ENCODE measurements at regions not wholly inside any gene's neighbourhood (a gene's known extent, or its start where the extent isn't known, plus 50 kb on each side); places are given as distances from the start of the nearest gene placed in this dataset.

DNA sequence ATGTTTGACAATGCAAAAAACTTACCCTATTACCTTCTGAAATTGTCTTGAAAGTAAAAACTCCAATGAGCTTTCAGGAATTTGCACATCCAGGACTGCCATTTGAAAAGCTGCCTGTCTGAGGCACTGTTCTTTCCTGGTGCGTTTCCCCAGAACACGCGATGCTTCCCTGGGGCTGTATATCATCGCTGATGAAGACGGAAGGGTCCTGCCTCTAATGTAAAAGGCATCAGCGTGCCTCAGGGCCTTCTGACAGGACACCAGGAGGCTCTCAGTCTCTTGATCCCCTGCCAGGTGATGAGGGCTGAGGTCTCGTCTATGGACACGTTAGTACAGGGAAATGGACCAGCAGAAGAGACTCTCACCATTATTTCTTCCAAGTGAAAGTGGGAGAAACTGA, 296.8 kb downstream of the EFNB2 start:
- ATAC-seq (replicated peaks in 1 of 4): no peak
- no peaks in the 10 kb centered on the region for H3K9me3 Mint-ChIP-seq
- Histone ChIP-seq H3K4me3 (ENCODE audit: control insufficient read depth in 1 of 2, extremely low read depth in 1 of 2, low read length in 1 of 2) (no peak overlapping the region), H3K27ac (ENCODE audit: low read length) (no peak overlapping the region), H3K36me3 (ENCODE audit: control insufficient read depth in 2 of 2, extremely low read depth in 1 of 2, insufficient read depth in 1 of 2, low read length in 1 of 2) (no peaks in the 10 kb centered on the region), H3K4me1 (ENCODE audit: control insufficient read depth in 1 of 2, extremely low read depth in 1 of 2, insufficient read depth in 2 of 2, low read length in 2 of 2) (no peaks in the 10 kb centered on the region), H3K9me3 (no peaks in the 10 kb centered on the region), H3K27me3 (replicated peaks in 1 of 2; ENCODE audit: control insufficient read depth in 2 of 2, extremely low read depth in 1 of 2, insufficient read depth in 2 of 2, low read length in 1 of 2) (no peaks in the 10 kb centered on the region)
- POLR2A ChIA-PET: no interaction called here
- no peak for DNase-seq
- CTCF ChIA-PET: no interaction called here
- 88% methylated on average over 6 of the region's 8 CpGs for WGBS (ENCODE audit: insufficient coverage)
- peaks cover 0 to 6% of the 10 kb centered on the region in 2 donors for H3K27me3 Mint-ChIP-seq
- no peaks in the 10 kb centered on the region for H3K4me1 Mint-ChIP-seq
- no peaks in the 10 kb centered on the region for H3K36me3 Mint-ChIP-seq
- no peak overlapping the region for H3K27ac Mint-ChIP-seq
- H3K4me3 Mint-ChIP-seq: no peak overlapping the region

DNA sequence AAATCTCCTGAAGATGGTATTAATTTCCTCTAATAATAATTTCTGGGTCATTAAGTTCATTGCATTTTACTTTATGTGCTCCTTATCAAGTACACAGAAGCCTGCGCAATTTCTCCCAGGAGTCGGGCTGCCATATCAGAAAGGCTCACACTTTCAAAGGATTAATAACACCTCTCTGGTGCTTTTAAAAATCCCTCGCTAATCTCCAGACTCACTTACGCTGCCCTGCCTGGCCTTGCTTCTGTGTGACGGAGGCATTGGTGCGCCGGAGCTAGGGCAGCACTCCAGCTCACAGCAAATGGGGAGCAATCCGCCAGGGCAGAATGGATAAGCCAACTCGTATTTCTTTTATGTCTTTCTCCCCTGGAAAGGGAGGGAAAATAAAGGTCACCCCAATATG, 300.8 kb downstream of the EFNB2 start:
- ChIA-PET CTCF (no interaction called here), POLR2A (no interaction called here)
- no peaks in the 10 kb centered on the region for H3K36me3 ChIP-seq (ENCODE audit: control insufficient read depth in 2 of 2, extremely low read depth in 1 of 2, insufficient read depth in 1 of 2, low read length in 1 of 2)
- H3K4me1 Mint-ChIP-seq: no peaks in the 10 kb centered on the region
- H3K4me1 ChIP-seq (ENCODE audit: control insufficient read depth in 1 of 2, extremely low read depth in 1 of 2, insufficient read depth in 2 of 2, low read length in 2 of 2): no peaks in the 10 kb centered on the region
- no peaks in the 10 kb centered on the region for H3K27me3 ChIP-seq (replicated peaks in 1 of 2; ENCODE audit: control insufficient read depth in 2 of 2, extremely low read depth in 1 of 2, insufficient read depth in 2 of 2, low read length in 1 of 2)
- no peaks in the 10 kb centered on the region for H3K9me3 ChIP-seq
- no peaks in the 10 kb centered on the region for H3K36me3 Mint-ChIP-seq
- no peak overlapping the region for H3K27ac Mint-ChIP-seq
- ATAC-seq (replicated peaks in 1 of 4) (no peak), DNase-seq (no peak)
- H3K4me3 ChIP-seq (ENCODE audit: control insufficient read depth in 1 of 2, extremely low read depth in 1 of 2, low read length in 1 of 2): no peak overlapping the region
- H3K9me3 Mint-ChIP-seq: peaks cover 0 to 13% (median 6%) of the 10 kb centered on the region in 3 donors
- no peak overlapping the region for H3K27ac ChIP-seq (ENCODE audit: low read length)
- no peak overlapping the region for H3K4me3 Mint-ChIP-seq
- 97% methylated on average over 6 of the region's 9 CpGs for WGBS (ENCODE audit: insufficient coverage)
- H3K27me3 Mint-ChIP-seq: peaks cover 0 to 3% of the 10 kb centered on the region in 2 donors

DNA sequence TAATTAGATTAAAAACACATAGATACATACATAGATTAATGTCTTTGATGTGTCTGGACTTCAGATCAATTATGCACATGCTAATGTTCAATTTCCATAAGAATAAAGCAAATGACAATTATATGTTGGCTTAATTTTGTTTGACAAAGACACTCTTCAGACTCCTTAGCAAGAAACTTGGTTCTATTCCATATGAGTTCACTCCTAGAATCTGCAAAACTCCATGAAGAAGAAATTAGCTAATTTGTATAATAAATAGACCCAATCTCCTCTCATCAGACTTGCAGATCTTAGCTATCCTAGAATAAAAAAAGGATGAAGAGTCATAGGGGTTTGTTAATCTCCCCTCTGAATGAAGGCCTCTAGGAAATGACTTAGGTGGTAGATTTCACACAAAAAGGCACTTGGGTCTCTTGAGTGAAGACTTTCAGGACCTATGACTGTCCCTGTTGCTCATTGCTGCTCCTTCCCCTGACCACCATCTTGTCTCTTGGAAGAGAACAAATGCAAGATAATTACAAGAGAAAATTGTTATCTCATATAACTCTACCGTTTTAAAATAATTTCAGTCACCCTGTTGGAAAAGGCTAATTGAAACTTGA, 302.2 kb downstream of the EFNB2 start:
- ChIA-PET POLR2A (no interaction called here), CTCF (no interaction called here)
- no peak for ATAC-seq (replicated peaks in 1 of 4)
- Mint-ChIP-seq H3K4me3 (no peak overlapping the region), H3K27ac (no peak overlapping the region), H3K27me3 (peaks cover 0 to 3% of the 10 kb centered on the region in 2 donors), H3K4me1 (no peaks in the 10 kb centered on the region), H3K9me3 (peaks cover 0 to 13% (median 6%) of the 10 kb centered on the region in 3 donors), H3K36me3 (no peaks in the 10 kb centered on the region)
- DNase-seq: no peak
- H3K4me1 ChIP-seq (ENCODE audit: control insufficient read depth in 1 of 2, extremely low read depth in 1 of 2, insufficient read depth in 2 of 2, low read length in 2 of 2): no peaks in the 10 kb centered on the region
- WGBS (ENCODE audit: insufficient coverage): no CpG with 5 or more reads among the region's 1 CpG
- no peak overlapping the region for H3K27ac ChIP-seq (ENCODE audit: low read length)
- no peaks in the 10 kb centered on the region for H3K9me3 ChIP-seq
- no peak overlapping the region for H3K4me3 ChIP-seq (ENCODE audit: control insufficient read depth in 1 of 2, extremely low read depth in 1 of 2, low read length in 1 of 2)
- H3K27me3 ChIP-seq (replicated peaks in 1 of 2; ENCODE audit: control insufficient read depth in 2 of 2, extremely low read depth in 1 of 2, insufficient read depth in 2 of 2, low read length in 1 of 2): no peaks in the 10 kb centered on the region
- H3K36me3 ChIP-seq (ENCODE audit: control insufficient read depth in 2 of 2, extremely low read depth in 1 of 2, insufficient read depth in 1 of 2, low read length in 1 of 2): no peaks in the 10 kb centered on the region

DNA sequence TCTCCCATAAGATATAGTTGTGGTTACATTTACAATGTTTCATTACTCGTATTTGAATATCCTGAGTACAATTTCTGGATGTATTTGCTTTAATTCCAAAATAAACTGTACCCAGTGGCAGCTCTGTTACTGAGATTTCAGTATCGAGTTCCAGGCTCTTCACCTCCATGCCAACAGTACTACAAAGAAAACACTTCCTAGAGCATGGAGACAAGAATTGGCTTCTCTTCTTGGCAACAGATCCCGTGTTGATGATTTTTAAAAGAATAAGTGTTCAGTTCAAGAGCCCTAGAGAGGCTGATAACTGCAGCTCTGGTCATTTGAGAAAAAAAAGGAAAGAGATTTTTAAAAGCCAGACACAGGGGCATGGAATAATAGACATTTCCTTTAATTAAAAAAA, 302.8 kb downstream of the EFNB2 start:
- no peak for ATAC-seq (replicated peaks in 1 of 4)
- H3K36me3 ChIP-seq (ENCODE audit: control insufficient read depth in 2 of 2, extremely low read depth in 1 of 2, insufficient read depth in 1 of 2, low read length in 1 of 2): no peaks in the 10 kb centered on the region
- ChIA-PET CTCF (no interaction called here), POLR2A (no interaction called here)
- H3K27ac ChIP-seq (ENCODE audit: low read length): no peak overlapping the region
- no peak for DNase-seq
- H3K9me3 Mint-ChIP-seq: peaks cover 0 to 13% (median 6%) of the 10 kb centered on the region in 3 donors
- H3K27me3 ChIP-seq (replicated peaks in 1 of 2; ENCODE audit: control insufficient read depth in 2 of 2, extremely low read depth in 1 of 2, insufficient read depth in 2 of 2, low read length in 1 of 2): no peaks in the 10 kb centered on the region
- no peaks in the 10 kb centered on the region for H3K4me1 ChIP-seq (ENCODE audit: control insufficient read depth in 1 of 2, extremely low read depth in 1 of 2, insufficient read depth in 2 of 2, low read length in 2 of 2)
- no peak overlapping the region for H3K4me3 Mint-ChIP-seq
- no peaks in the 10 kb centered on the region for H3K9me3 ChIP-seq
- H3K4me1 Mint-ChIP-seq: no peaks in the 10 kb centered on the region
- H3K27me3 Mint-ChIP-seq: no peaks in the 10 kb centered on the region
- no peaks in the 10 kb centered on the region for H3K36me3 Mint-ChIP-seq
- no peak overlapping the region for H3K27ac Mint-ChIP-seq
- no CpG with 5 or more reads among the region's 3 CpGs for WGBS (ENCODE audit: insufficient coverage)
- no peak overlapping the region for H3K4me3 ChIP-seq (ENCODE audit: control insufficient read depth in 1 of 2, extremely low read depth in 1 of 2, low read length in 1 of 2)

DNA sequence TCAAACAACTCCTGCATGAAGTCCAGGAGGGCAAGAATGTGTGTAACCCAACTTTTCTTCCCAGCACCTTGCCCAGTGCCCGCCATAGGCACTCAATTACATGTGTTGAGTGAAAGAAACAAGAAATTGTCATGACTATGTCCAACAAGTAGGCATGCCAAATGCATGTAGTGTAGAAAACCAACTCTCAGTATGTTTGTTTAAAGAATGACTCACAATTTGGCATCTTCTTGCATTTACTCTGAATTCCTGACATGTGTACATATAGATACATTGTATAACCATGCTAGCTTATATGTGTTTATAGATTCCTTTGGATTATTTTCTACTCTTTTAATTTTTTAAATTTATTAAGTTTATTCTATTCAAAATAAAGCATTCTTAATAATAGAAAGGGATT, 305.0 kb downstream of the EFNB2 start:
- Mint-ChIP-seq H3K36me3 (no peaks in the 10 kb centered on the region), H3K27me3 (no peaks in the 10 kb centered on the region), H3K9me3 (peaks cover 0 to 13% (median 6%) of the 10 kb centered on the region in 3 donors), H3K4me1 (no peaks in the 10 kb centered on the region), H3K4me3 (no peak overlapping the region), H3K27ac (no peak overlapping the region)
- WGBS (ENCODE audit: insufficient coverage): no CpG with 5 or more reads among the region's 1 CpG
- no peak overlapping the region for H3K27ac ChIP-seq (ENCODE audit: low read length)
- no peaks in the 10 kb centered on the region for H3K9me3 ChIP-seq
- H3K4me1 ChIP-seq (ENCODE audit: control insufficient read depth in 1 of 2, extremely low read depth in 1 of 2, insufficient read depth in 2 of 2, low read length in 2 of 2): no peaks in the 10 kb centered on the region
- no peaks in the 10 kb centered on the region for H3K27me3 ChIP-seq (replicated peaks in 1 of 2; ENCODE audit: control insufficient read depth in 2 of 2, extremely low read depth in 1 of 2, insufficient read depth in 2 of 2, low read length in 1 of 2)
- DNase-seq (no peak), ATAC-seq (replicated peaks in 1 of 4) (no peak)
- ChIA-PET CTCF (no interaction called here), POLR2A (no interaction called here)
- no peaks in the 10 kb centered on the region for H3K36me3 ChIP-seq (ENCODE audit: control insufficient read depth in 2 of 2, extremely low read depth in 1 of 2, insufficient read depth in 1 of 2, low read length in 1 of 2)
- no peak overlapping the region for H3K4me3 ChIP-seq (ENCODE audit: control insufficient read depth in 1 of 2, extremely low read depth in 1 of 2, low read length in 1 of 2)

DNA sequence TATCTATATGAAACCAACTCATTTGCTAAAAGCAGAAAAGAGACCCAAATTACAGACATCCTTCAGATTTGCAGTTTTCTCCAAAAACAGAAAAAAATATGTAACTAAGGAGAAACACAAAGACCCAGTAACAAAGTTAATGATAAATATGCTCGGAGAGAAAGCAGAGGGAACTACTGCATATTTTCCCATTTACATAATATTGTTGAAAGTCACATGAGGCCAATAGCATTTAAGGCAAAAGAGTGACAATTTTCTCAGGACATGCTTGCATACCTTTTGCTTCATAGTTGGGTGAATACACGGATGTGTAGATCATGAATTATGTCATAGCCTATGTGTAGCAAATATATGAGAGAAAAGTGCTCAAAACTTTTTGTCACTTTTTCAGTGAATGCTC, 310.3 kb downstream of the EFNB2 start:
- no peak overlapping the region for H3K27ac ChIP-seq (ENCODE audit: low read length)
- Mint-ChIP-seq H3K4me1 (no peaks in the 10 kb centered on the region), H3K36me3 (no peaks in the 10 kb centered on the region), H3K27me3 (no peaks in the 10 kb centered on the region), H3K4me3 (no peak overlapping the region), H3K9me3 (no peaks in the 10 kb centered on the region), H3K27ac (no peak overlapping the region)
- DNase-seq: no peak
- WGBS (ENCODE audit: insufficient coverage): 75% methylated on average over 1 of the region's 2 CpGs
- no peaks in the 10 kb centered on the region for H3K27me3 ChIP-seq (replicated peaks in 1 of 2; ENCODE audit: control insufficient read depth in 2 of 2, extremely low read depth in 1 of 2, insufficient read depth in 2 of 2, low read length in 1 of 2)
- H3K4me1 ChIP-seq (ENCODE audit: control insufficient read depth in 1 of 2, extremely low read depth in 1 of 2, insufficient read depth in 2 of 2, low read length in 2 of 2): no peaks in the 10 kb centered on the region
- H3K4me3 ChIP-seq (ENCODE audit: control insufficient read depth in 1 of 2, extremely low read depth in 1 of 2, low read length in 1 of 2): no peak overlapping the region
- no peak for ATAC-seq (replicated peaks in 1 of 4)
- ChIA-PET CTCF (no interaction called here), POLR2A (no interaction called here)
- no peaks in the 10 kb centered on the region for H3K9me3 ChIP-seq
- no peaks in the 10 kb centered on the region for H3K36me3 ChIP-seq (ENCODE audit: control insufficient read depth in 2 of 2, extremely low read depth in 1 of 2, insufficient read depth in 1 of 2, low read length in 1 of 2)

DNA sequence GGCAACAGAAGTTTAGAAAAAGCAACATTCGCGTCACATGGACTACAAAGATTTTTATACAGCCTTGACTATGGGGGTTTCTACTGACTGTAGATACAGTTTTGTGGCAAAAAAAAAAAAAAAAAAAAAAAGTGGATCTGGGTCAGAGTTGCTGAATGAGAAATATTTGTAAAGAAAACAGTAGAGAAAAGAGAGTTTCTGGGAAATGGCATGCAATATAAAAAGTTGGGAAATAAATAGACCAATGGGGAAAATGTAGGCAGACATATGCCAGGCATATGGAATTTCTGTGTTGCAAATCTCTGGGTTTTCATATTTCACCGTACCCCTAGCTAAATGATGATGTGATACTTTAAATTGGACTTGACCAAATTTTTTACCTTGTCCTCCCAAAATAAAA, 315.3 kb downstream of the EFNB2 start:
- Mint-ChIP-seq H3K27me3 (no peaks in the 10 kb centered on the region), H3K4me3 (no peak overlapping the region), H3K36me3 (no peaks in the 10 kb centered on the region), H3K27ac (no peak overlapping the region), H3K9me3 (no peaks in the 10 kb centered on the region), H3K4me1 (no peaks in the 10 kb centered on the region)
- ChIA-PET POLR2A (no interaction called here), CTCF (no interaction called here)
- no peaks in the 10 kb centered on the region for H3K9me3 ChIP-seq
- H3K4me1 ChIP-seq (ENCODE audit: control insufficient read depth in 1 of 2, extremely low read depth in 1 of 2, insufficient read depth in 2 of 2, low read length in 2 of 2): no peaks in the 10 kb centered on the region
- H3K4me3 ChIP-seq (ENCODE audit: control insufficient read depth in 1 of 2, extremely low read depth in 1 of 2, low read length in 1 of 2): no peak overlapping the region
- no CpG with 5 or more reads among the region's 3 CpGs for WGBS (ENCODE audit: insufficient coverage)
- ATAC-seq (replicated peaks in 1 of 4): no peak
- H3K27me3 ChIP-seq (replicated peaks in 1 of 2; ENCODE audit: control insufficient read depth in 2 of 2, extremely low read depth in 1 of 2, insufficient read depth in 2 of 2, low read length in 1 of 2): no peaks in the 10 kb centered on the region
- H3K27ac ChIP-seq (ENCODE audit: low read length): no peak overlapping the region
- no peak for DNase-seq
- no peaks in the 10 kb centered on the region for H3K36me3 ChIP-seq (ENCODE audit: control insufficient read depth in 2 of 2, extremely low read depth in 1 of 2, insufficient read depth in 1 of 2, low read length in 1 of 2)
